Lower leg skin (tissue), 4 donors: ENCODE measurements at regions not wholly inside any gene's neighbourhood (a gene's known extent, or its start where the extent isn't known, plus 50 kb on each side); places are given as distances from the start of the nearest gene placed in this dataset.

ENCODE experiments used
- DNase-seq, 2 donors: peaks; one replicate each; pipeline ENCODE4 v3.0.0-alpha.2; 2019; ENCODE audit warnings: low spot score in 2 of 2
- H3K4me3 ChIP-seq: fragments of 200-600 bp; sonication (generic); 2 replicates; pipeline ENCODE4 v1.5.1; 2017; ENCODE audit warnings: mild to moderate bottlenecking, low read depth; ENCODE audit not compliant: poor library complexity, severe bottlenecking
- CTCF ChIP-seq, 3 donors: fragments of 450-650 bp; IDR thresholded peaks; one replicate each; pipeline ENCODE4 v1.5.1; 2016; ENCODE audit warnings: antibody characterized with exemption in 3 of 3, mild to moderate bottlenecking in 3 of 3, moderate library complexity in 2 of 3
- POLR2A ChIP-seq, 2 donors: fragments of 450-650 bp; IDR thresholded peaks; one replicate each; pipeline ENCODE4 v1.6.1; 2016 to 2017; ENCODE audit warnings: antibody characterized with exemption in 2 of 2, mild to moderate bottlenecking in 1 of 2, moderate library complexity in 1 of 2
- WGBS, 2 donors: methylation state at CpG; one replicate each; pipeline ENCODE4 v1.1.5; 2018; 5-methylcytosine and 5-hydroxymethylcytosine counted together
- intact Hi-C: fragments of 100-400 bp; cut with DNase I; formaldehyde crosslinking; loops from one replicate; pipeline ENCODE4 v1.15.0; 2023; ENCODE audit warnings: low total_unique reads

- H3K4me3 ChIP-seq: no peak overlapping the region
- TF ChIP-seq POLR2A (IDR thresholded peaks at IDR 0.05) (no peak), CTCF (IDR thresholded peaks at IDR 0.05) (no peak)
- DNase-seq: no peak
- intact Hi-C loops: no loop called here
- 30 to 34% methylated on average over 2 of the region's 2 CpGs for WGBS, 2 donors
These were observed 81.5 kb upstream of the LRIF1 start for GRCh38 chr1:111045033-111045722.

GRCh38 chr1:111032295-111032897, 68.7 kb upstream of the LRIF1 start:
- H3K4me3 ChIP-seq: no peak overlapping the region
- TF ChIP-seq CTCF (IDR thresholded peaks at IDR 0.05) (no peak), POLR2A (IDR thresholded peaks at IDR 0.05) (no peak)
- no peak for DNase-seq
- WGBS, 2 donors: 23 to 25% methylated on average over 9 of the region's 9 CpGs
- intact Hi-C loops: no loop called here

DNA sequence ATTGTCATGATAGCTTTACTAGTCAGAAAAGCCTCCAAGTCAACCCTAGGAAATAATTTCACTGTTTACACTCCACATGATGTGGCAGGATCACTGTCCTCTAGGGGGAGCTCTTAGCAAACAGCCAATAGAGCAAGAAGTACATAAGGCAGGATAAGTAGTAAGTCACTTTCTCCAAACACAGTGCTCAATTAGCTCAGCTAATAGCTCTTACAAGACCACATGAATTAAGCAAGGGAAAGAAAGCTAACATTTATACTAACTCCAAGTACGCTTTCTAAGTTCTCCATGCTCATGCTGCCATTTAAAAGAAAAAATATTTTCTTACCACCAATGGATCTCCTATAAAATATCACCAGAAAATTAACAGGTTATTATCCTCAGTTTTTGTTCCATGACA, 66.9 kb upstream of the LRIF1 start:
- intact Hi-C loops: no loop called here
- DNase-seq: peak in 1 of 2 donors; percentile 18
- no peak overlapping the region for H3K4me3 ChIP-seq
- TF ChIP-seq CTCF (IDR thresholded peaks at IDR 0.05): no peak
- TF ChIP-seq POLR2A (IDR thresholded peaks at IDR 0.05): no peak
- WGBS, 2 donors: 46 to 50% methylated on average over 1 of the region's 1 CpG

GRCh38 chr1:111025109-111025508, 61.4 kb upstream of the LRIF1 start:
- TF ChIP-seq POLR2A (IDR thresholded peaks at IDR 0.05): no peak
- TF ChIP-seq CTCF (IDR thresholded peaks at IDR 0.05): no peak
- 72 to 76% methylated on average over 4 of the region's 4 CpGs for WGBS, 2 donors
- H3K4me3 ChIP-seq: no peak overlapping the region
- no peak for DNase-seq
- intact Hi-C loops: no loop called here

GRCh38 chr1:111015222-111015621, 51.5 kb upstream of the LRIF1 start:
- DNase-seq: no peak
- 56 to 61% methylated on average over 3 of the region's 3 CpGs for WGBS, 2 donors
- TF ChIP-seq CTCF (IDR thresholded peaks at IDR 0.05) (no peak), POLR2A (IDR thresholded peaks at IDR 0.05) (no peak)
- intact Hi-C loops: no loop called here
- no peak overlapping the region for H3K4me3 ChIP-seq
